Vagina (tissue), 2 donors: ENCODE measurements at regions not wholly inside any gene's neighbourhood (a gene's known extent, or its start where the extent isn't known, plus 50 kb on each side); places are given as distances from the start of the nearest gene placed in this dataset.
"Not testable (repeated sequence)": the region's sequence is repeated elsewhere in the genome, so short reads cannot be mapped to it uniquely, and the experiment has no call there.

Experiments used
- DNase-seq, 2 donors: peaks; one replicate each; pipeline ENCODE4 v3.0.0-alpha.2; 2017; ENCODE audit errors: extremely low spot score in 2 of 2
- H3K27ac ChIP-seq: fragments of 200-600 bp; sonication (generic); one replicate; pipeline ENCODE4 v1.5.1; 2019
- H3K27me3 ChIP-seq: fragments of 200-600 bp; sonication (generic); one replicate; pipeline ENCODE4 v1.5.1; 2019
- H3K36me3 ChIP-seq, 2 donors: fragments of 200-600 bp; sonication (generic); one replicate each; pipeline ENCODE4 v1.5.1; 2017 to 2019
- H3K4me1 ChIP-seq: fragments of 200-600 bp; sonication (generic); one replicate; pipeline ENCODE4 v1.5.1; 2019
- H3K4me3 ChIP-seq, 2 donors: fragments of 200-600 bp; sonication (generic); 1 replicate in 1 of 2; 2 replicates in 1 of 2; pipeline ENCODE4 v1.5.1; 2016 to 2019
- H3K9me3 ChIP-seq: fragments of 200-600 bp; sonication (generic); one replicate; pipeline ENCODE4 v1.5.1; 2019
- POLR2A ChIP-seq, 2 donors: fragments of 450-650 bp; IDR thresholded peaks; one replicate each; pipeline ENCODE4 v1.6.1; 2017; ENCODE audit warnings: antibody characterized with exemption in 2 of 2, mild to moderate bottlenecking in 2 of 2, moderate library complexity in 2 of 2
- POLR2AphosphoS5 ChIP-seq, 2 donors: sonication (generic); formaldehyde crosslinking; IDR thresholded peaks; one replicate each; pipeline ENCODE4 v1.9.0; 2017; ENCODE audit warnings: antibody characterized with exemption in 2 of 2, mild to moderate bottlenecking in 2 of 2, low read depth in 1 of 2; ENCODE audit not compliant: insufficient read depth in 1 of 2
- intact Hi-C: fragments of 100-400 bp; cut with DNase I; formaldehyde crosslinking; loops from one replicate; pipeline ENCODE4 v1.15.1; 2023
- TF ChIP-seq, protein P1 (sequence below), 3 experiments: fragments of 450-650 bp in 2 of 3; fragments of 200-600 bp in 1 of 3; sonication (generic) in 1 of 3; IDR thresholded peaks; one replicate each; pipeline ENCODE4 v1.5.1; 2017 to 2019; ENCODE audit warnings: antibody characterized with exemption in 3 of 3, mild to moderate bottlenecking in 2 of 3, moderate library complexity in 2 of 3

DNA sequence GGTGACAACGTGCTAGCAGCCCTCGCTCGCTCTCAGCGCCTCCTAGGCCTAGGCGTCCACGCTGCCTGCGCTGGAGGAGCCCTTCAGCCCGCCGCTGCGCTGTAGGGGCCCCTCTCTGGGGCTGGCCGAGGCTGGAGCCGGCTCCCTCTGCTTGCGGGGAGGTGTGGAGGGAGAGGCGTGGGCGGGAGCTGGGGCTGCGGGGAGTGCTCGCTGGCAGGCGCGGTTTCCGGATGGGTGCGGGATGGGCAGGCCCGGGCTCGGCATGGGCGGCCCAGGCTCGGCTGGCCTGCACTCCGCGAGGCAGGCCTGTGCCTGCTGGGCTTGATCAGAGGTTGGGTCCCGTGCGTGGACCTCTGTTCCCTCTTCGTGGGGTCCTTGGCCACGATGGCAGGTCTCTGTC lies 472.6 kb downstream of the PRR16 start:
- no peak overlapping the region for H3K27ac ChIP-seq
- H3K9me3 ChIP-seq = no peaks in the 10 kb centered on the region
- H3K4me3 ChIP-seq = no peak overlapping the region
- no peaks in the 10 kb centered on the region for H3K27me3 ChIP-seq
- no peaks in the 10 kb centered on the region for H3K4me1 ChIP-seq
- no peak for DNase-seq
- no peaks in the 10 kb centered on the region for H3K36me3 ChIP-seq
- intact Hi-C loops = no loop called here
- TF ChIP-seq, protein P1, sequence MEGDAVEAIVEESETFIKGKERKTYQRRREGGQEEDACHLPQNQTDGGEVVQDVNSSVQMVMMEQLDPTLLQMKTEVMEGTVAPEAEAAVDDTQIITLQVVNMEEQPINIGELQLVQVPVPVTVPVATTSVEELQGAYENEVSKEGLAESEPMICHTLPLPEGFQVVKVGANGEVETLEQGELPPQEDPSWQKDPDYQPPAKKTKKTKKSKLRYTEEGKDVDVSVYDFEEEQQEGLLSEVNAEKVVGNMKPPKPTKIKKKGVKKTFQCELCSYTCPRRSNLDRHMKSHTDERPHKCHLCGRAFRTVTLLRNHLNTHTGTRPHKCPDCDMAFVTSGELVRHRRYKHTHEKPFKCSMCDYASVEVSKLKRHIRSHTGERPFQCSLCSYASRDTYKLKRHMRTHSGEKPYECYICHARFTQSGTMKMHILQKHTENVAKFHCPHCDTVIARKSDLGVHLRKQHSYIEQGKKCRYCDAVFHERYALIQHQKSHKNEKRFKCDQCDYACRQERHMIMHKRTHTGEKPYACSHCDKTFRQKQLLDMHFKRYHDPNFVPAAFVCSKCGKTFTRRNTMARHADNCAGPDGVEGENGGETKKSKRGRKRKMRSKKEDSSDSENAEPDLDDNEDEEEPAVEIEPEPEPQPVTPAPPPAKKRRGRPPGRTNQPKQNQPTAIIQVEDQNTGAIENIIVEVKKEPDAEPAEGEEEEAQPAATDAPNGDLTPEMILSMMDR (IDR thresholded peaks at IDR 0.05) = no peak
- no peak for TF ChIP-seq POLR2A (IDR thresholded peaks at IDR 0.05)
- no peak for TF ChIP-seq POLR2AphosphoS5 (IDR thresholded peaks at IDR 0.05; ENCODE audit: insufficient read depth in 1 of 2, low read depth in 1 of 2)

DNA sequence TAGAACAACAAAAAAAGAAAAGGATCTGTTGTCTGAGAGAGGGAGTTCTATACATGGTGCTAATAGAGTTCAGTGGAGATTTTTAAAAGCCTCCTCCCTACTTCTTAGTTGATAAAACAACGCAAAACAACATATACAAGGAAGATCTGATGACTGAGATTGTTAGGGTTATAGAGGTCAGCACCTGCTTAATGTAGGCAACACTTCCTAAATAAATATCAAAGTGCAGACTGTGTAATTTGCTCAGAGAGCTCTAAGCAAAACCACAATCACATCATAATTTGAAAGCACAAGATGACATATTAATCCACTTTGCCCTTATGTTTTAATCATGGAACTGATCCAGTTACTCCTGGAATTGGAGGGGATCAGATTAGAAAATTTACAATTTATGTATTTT lies 474.5 kb downstream of the PRR16 start:
- Histone ChIP-seq H3K4me1 (no peaks in the 10 kb centered on the region), H3K27ac (no peak overlapping the region), H3K36me3 (no peaks in the 10 kb centered on the region), H3K4me3 (no peak overlapping the region), H3K27me3 (no peaks in the 10 kb centered on the region), H3K9me3 (no peaks in the 10 kb centered on the region)
- intact Hi-C loops = no loop called here
- TF ChIP-seq POLR2AphosphoS5 (IDR thresholded peaks at IDR 0.05; ENCODE audit: insufficient read depth in 1 of 2, low read depth in 1 of 2) (no peak), POLR2A (IDR thresholded peaks at IDR 0.05) (no peak)
- TF ChIP-seq, protein P1 (IDR thresholded peaks at IDR 0.05) = no peak
- DNase-seq = no peak

DNA sequence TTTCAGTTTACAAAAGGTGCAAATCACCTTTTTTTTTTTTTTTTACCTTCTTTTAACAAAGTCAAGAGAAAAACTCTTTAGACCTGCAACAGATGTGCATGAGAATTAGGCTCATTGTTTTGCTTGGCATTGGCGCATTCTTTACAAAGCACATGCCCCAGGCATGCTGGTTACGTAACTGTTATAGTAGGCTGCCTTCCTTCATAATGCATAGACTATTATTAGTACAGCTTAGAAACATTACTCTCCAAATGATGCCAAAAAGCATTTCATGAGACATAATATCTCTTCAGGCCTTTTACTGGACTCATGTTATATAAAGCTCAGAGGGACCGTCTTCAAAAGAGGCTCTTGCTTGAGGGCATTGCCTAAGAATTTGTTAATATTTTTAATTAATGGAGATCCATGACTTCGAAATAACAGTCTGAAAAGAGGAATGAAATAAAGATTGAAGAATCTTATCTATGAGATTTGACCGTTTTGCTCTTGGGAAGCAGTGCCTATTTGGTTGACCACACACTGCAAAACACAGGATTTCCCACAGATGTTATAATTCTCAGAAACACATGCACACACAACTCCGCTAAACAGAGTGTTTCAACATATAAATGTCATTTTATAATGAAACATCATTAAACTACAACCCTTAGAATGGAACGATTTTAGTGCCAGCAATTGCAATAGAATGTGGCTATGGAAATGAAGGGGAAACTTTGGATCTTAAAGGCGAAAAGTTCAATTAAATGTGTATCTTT lies 478.7 kb downstream of the PRR16 start:
- Histone ChIP-seq H3K27ac (no peak overlapping the region), H3K36me3 (no peaks in the 10 kb centered on the region), H3K9me3 (no peaks in the 10 kb centered on the region), H3K4me1 (no peaks in the 10 kb centered on the region), H3K27me3 (no peaks in the 10 kb centered on the region), H3K4me3 (no peak overlapping the region)
- TF ChIP-seq POLR2AphosphoS5 (IDR thresholded peaks at IDR 0.05; ENCODE audit: insufficient read depth in 1 of 2, low read depth in 1 of 2) (no peak), POLR2A (IDR thresholded peaks at IDR 0.05) (no peak)
- TF ChIP-seq, protein P1 (IDR thresholded peaks at IDR 0.05) = no peak
- no peak for DNase-seq
- intact Hi-C loops = no loop called here

DNA sequence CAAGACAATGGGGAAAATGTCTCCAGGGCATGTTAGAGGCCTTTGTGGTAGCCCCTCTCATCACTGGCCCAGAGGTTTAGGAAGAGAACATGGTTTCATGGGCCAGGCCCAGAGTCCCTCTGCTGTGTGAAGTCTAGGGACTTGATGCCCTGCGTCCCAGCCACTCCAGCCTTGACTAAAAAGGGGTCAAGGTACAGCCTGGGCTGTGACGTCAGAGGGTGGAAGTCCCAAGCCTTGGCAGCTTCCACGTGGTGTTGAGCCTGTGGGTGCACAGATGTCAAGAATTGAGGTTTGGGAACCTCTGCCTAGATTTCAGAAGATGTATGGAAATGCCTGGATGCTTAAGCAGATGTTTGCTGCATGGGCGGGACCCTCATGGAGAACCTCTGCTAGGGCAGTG lies 485.5 kb downstream of the PRR16 start:
- H3K4me3 ChIP-seq, H3K36me3 ChIP-seq, H3K9me3 ChIP-seq, H3K4me1 ChIP-seq, DNase-seq, intact Hi-C loops, H3K27me3 ChIP-seq, H3K27ac ChIP-seq: not testable (repeated sequence)

DNA sequence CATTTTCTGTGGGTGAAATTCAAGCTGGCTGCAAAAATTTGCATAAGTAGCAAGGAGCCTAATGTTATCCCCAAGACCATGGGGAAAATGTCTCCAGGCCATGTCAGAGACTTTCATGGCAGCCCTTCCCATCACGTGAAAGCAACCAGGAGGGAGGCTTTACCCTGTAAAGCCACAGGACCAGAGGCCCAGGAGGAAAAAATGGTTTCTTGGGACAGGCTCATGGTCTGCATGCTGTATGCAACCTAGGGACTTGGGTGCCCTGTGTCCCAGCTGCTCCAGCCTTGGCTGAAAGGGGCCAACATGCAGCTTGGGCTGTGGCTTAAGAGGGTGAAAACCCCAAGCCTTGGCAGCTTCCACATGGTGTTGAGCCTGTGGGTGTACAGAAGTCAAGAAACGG lies 489.3 kb downstream of the PRR16 start:
- intact Hi-C loops, DNase-seq, H3K4me3 ChIP-seq, H3K9me3 ChIP-seq, H3K4me1 ChIP-seq, H3K27ac ChIP-seq, H3K36me3 ChIP-seq, H3K27me3 ChIP-seq: not testable (repeated sequence)

DNA sequence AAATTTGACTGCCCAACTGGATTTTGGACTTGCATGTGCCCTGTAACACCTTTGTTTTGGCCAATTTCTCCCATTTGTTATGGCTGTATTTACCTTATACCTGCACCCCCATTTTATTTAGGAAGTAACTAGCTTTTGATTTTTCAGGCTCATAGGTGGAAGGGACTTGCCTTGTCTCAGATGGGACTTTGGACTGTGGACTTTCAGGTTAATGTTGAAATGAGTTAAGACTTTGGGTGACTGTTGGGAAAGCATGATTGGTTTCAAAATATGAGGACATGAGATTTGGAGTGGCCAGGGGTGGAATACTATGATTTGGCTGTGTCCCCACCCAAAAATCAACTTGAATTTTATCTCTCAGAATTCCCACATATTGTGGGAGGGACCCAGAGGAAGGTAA lies 490.2 kb downstream of the PRR16 start:
- H3K36me3 ChIP-seq = no peaks in the 10 kb centered on the region
- no peak overlapping the region for H3K27ac ChIP-seq
- no peaks in the 10 kb centered on the region for H3K9me3 ChIP-seq
- H3K4me3 ChIP-seq = no peak overlapping the region
- intact Hi-C loops = no loop called here
- H3K27me3 ChIP-seq = no peaks in the 10 kb centered on the region
- no peak for TF ChIP-seq POLR2AphosphoS5 (IDR thresholded peaks at IDR 0.05; ENCODE audit: insufficient read depth in 1 of 2, low read depth in 1 of 2)
- TF ChIP-seq POLR2A (IDR thresholded peaks at IDR 0.05) = no peak
- TF ChIP-seq, protein P1 (IDR thresholded peaks at IDR 0.05) = no peak
- DNase-seq = no peak
- H3K4me1 ChIP-seq = no peaks in the 10 kb centered on the region
